Activated T-helper 1 cell treated with anti-CD3 and anti-CD28 coated beads, Interleukin-12 subunit alpha, Interleukin-12 subunit beta, Interleukin-2, Interleukin-4 antibody, amounts not matched to agents 30 ng/mL and 10 ng/mL and 1 ng/mL, durations not matched to agents 14 hours and 24 hours and 36 hours (primary cell): ENCODE measurements at regions not wholly inside any gene's neighbourhood (a gene's known extent, or its start where the extent isn't known, plus 50 kb on each side); places are given as distances from the start of the nearest gene placed in this dataset.
"Not testable (repeated sequence)": the region's sequence is repeated elsewhere in the genome, so short reads cannot be mapped to it uniquely, and the experiment has no call there.

Experiments used
- DNase-seq: peaks from one replicate; pipeline ENCODE4 v3.0.0; 2021; ENCODE audit warnings: low spot score
- H3K27ac Mint-ChIP-seq: one replicate; pipeline ENCODE4 v1.8.0; 2021; ENCODE audit warnings: mild to moderate bottlenecking, mixed read lengths
- H3K27me3 Mint-ChIP-seq: one replicate; pipeline ENCODE4 v1.8.0; 2022; ENCODE audit warnings: mild to moderate bottlenecking, moderate library complexity, mixed read lengths; ENCODE audit not compliant: insufficient read depth
- H3K36me3 Mint-ChIP-seq: one replicate; pipeline ENCODE4 v1.8.0; 2021; ENCODE audit warnings: low read depth, mixed read lengths
- H3K4me1 Mint-ChIP-seq: one replicate; pipeline ENCODE4 v1.8.0; 2021; ENCODE audit warnings: low read depth, mixed read lengths
- H3K4me3 Mint-ChIP-seq: one replicate; pipeline ENCODE4 v1.8.0; 2021; ENCODE audit warnings: mild to moderate bottlenecking, moderate library complexity, mixed read lengths
- H3K9me3 Mint-ChIP-seq: one replicate; pipeline ENCODE4 v1.8.0; 2021; ENCODE audit warnings: mixed read lengths
- intact Hi-C: fragments of 100-400 bp; cut with micrococcal nuclease; formaldehyde crosslinking; loops from one replicate; pipeline ENCODE4 v1.15.1; 2024

GRCh38 chr2:18986046-18986445, 372.4 kb downstream of the OSR1 start:
- Mint-ChIP-seq H3K27ac (no peak overlapping the region), H3K4me3 (no peak overlapping the region), H3K4me1 (no peaks in the 10 kb centered on the region), H3K9me3 (no peaks in the 10 kb centered on the region), H3K27me3 (no peaks in the 10 kb centered on the region), H3K36me3 (no peaks in the 10 kb centered on the region)
- DNase-seq, result no peak
- intact Hi-C loops, result no loop called here

GRCh38 chr2:18980786-18981430, 377.5 kb downstream of the OSR1 start:
- Mint-ChIP-seq H3K27ac (no peak overlapping the region), H3K36me3 (no peaks in the 10 kb centered on the region), H3K4me1 (no peaks in the 10 kb centered on the region), H3K27me3 (no peaks in the 10 kb centered on the region), H3K4me3 (no peak overlapping the region), H3K9me3 (peaks cover 3% of the 10 kb centered on the region)
- intact Hi-C loops, result no loop called here
- DNase-seq, result no peak

GRCh38 chr2:18980104-18980785, 378.2 kb downstream of the OSR1 start:
- peaks cover 3% of the 10 kb centered on the region for H3K9me3 Mint-ChIP-seq
- no peak overlapping the region for H3K4me3 Mint-ChIP-seq
- no peak for DNase-seq
- H3K27ac Mint-ChIP-seq, result no peak overlapping the region
- intact Hi-C loops, result no loop called here
- H3K27me3 Mint-ChIP-seq, result no peaks in the 10 kb centered on the region
- no peaks in the 10 kb centered on the region for H3K36me3 Mint-ChIP-seq
- H3K4me1 Mint-ChIP-seq, result no peaks in the 10 kb centered on the region

- Mint-ChIP-seq H3K4me3 (no peak overlapping the region), H3K36me3 (no peaks in the 10 kb centered on the region), H3K27me3 (no peaks in the 10 kb centered on the region), H3K9me3 (peaks cover 3% of the 10 kb centered on the region), H3K4me1 (no peaks in the 10 kb centered on the region), H3K27ac (no peak overlapping the region)
- intact Hi-C loops, result no loop called here
- no peak for DNase-seq
Measured at GRCh38 chr2:18977409-18977808, 381.0 kb downstream of the OSR1 start.

- intact Hi-C loops, result no loop called here
- Mint-ChIP-seq H3K4me3 (no peak overlapping the region), H3K36me3 (no peaks in the 10 kb centered on the region), H3K27me3 (no peaks in the 10 kb centered on the region), H3K4me1 (no peaks in the 10 kb centered on the region), H3K27ac (no peak overlapping the region), H3K9me3 (peaks cover 3% of the 10 kb centered on the region)
- DNase-seq, result no peak
Measured at GRCh38 chr2:18976168-18976961, 382.1 kb downstream of the OSR1 start.

GRCh38 chr2:18975506-18976167, 382.8 kb downstream of the OSR1 start:
- H3K27me3 Mint-ChIP-seq, result no peaks in the 10 kb centered on the region
- H3K9me3 Mint-ChIP-seq, result peaks cover 3% of the 10 kb centered on the region
- no peaks in the 10 kb centered on the region for H3K36me3 Mint-ChIP-seq
- H3K4me3 Mint-ChIP-seq, result no peak overlapping the region
- no peaks in the 10 kb centered on the region for H3K4me1 Mint-ChIP-seq
- no peak for DNase-seq
- H3K27ac Mint-ChIP-seq, result no peak overlapping the region
- intact Hi-C loops, result no loop called here

GRCh38 chr2:18971628-18972027, 382.3 kb upstream of the NT5C1B start:
- H3K4me1 Mint-ChIP-seq, result no peaks in the 10 kb centered on the region
- no peak overlapping the region for H3K27ac Mint-ChIP-seq
- DNase-seq, result no peak
- no peaks in the 10 kb centered on the region for H3K36me3 Mint-ChIP-seq
- peaks cover 3% of the 10 kb centered on the region for H3K9me3 Mint-ChIP-seq
- no peak overlapping the region for H3K4me3 Mint-ChIP-seq
- peaks cover 2% of the 10 kb centered on the region for H3K27me3 Mint-ChIP-seq
- intact Hi-C loops, result no loop called here

GRCh38 chr2:18971069-18971378, 381.7 kb upstream of the NT5C1B start:
- H3K27ac Mint-ChIP-seq, result no peak overlapping the region
- intact Hi-C loops, result no loop called here

GRCh38 chr2:18966131-18966530, 376.8 kb upstream of the NT5C1B start:
- no peak overlapping the region for H3K4me3 Mint-ChIP-seq
- H3K27me3 Mint-ChIP-seq, result peaks cover 2% of the 10 kb centered on the region
- no peaks in the 10 kb centered on the region for H3K4me1 Mint-ChIP-seq
- intact Hi-C loops, result no loop called here
- no peak overlapping the region for H3K27ac Mint-ChIP-seq
- H3K9me3 Mint-ChIP-seq, result no peaks in the 10 kb centered on the region
- no peak for DNase-seq
- no peaks in the 10 kb centered on the region for H3K36me3 Mint-ChIP-seq

More at GRCh38 chr2:18971069-18971378, 381.7 kb upstream of the NT5C1B start:
- Mint-ChIP-seq H3K4me1 (no peaks in the 10 kb centered on the region), H3K9me3 (no peaks in the 10 kb centered on the region), H3K27me3 (peaks cover 2% of the 10 kb centered on the region), H3K36me3 (no peaks in the 10 kb centered on the region), H3K4me3 (no peak overlapping the region)
- no peak for DNase-seq

- H3K9me3 Mint-ChIP-seq, H3K27ac Mint-ChIP-seq, H3K36me3 Mint-ChIP-seq, H3K4me1 Mint-ChIP-seq, H3K27me3 Mint-ChIP-seq, DNase-seq, H3K4me3 Mint-ChIP-seq, intact Hi-C loops: not testable (repeated sequence)
Measured at GRCh38 chr2:18963739-18964256, 374.4 kb upstream of the NT5C1B start.

- Mint-ChIP-seq H3K4me1 (no peaks in the 10 kb centered on the region), H3K9me3 (no peaks in the 10 kb centered on the region), H3K36me3 (no peaks in the 10 kb centered on the region), H3K27me3 (no peaks in the 10 kb centered on the region), H3K27ac (no peak overlapping the region), H3K4me3 (no peak overlapping the region)
- intact Hi-C loops, result no loop called here
- DNase-seq, result no peak
Measured at GRCh38 chr2:18961991-18962421, 372.6 kb upstream of the NT5C1B start.

- Mint-ChIP-seq H3K27me3 (no peaks in the 10 kb centered on the region), H3K27ac (no peak overlapping the region), H3K4me1 (no peaks in the 10 kb centered on the region), H3K4me3 (no peak overlapping the region), H3K9me3 (no peaks in the 10 kb centered on the region), H3K36me3 (no peaks in the 10 kb centered on the region)
- intact Hi-C loops, result no loop called here
- no peak for DNase-seq
Measured at GRCh38 chr2:18959952-18960717, 370.8 kb upstream of the NT5C1B start.
